ENCODE measurements at regions not wholly inside any gene's neighbourhood (a gene's known extent, or its start where the extent isn't known, plus 50 kb on each side); places are given as distances from the start of the nearest gene placed in this dataset.

DNA sequence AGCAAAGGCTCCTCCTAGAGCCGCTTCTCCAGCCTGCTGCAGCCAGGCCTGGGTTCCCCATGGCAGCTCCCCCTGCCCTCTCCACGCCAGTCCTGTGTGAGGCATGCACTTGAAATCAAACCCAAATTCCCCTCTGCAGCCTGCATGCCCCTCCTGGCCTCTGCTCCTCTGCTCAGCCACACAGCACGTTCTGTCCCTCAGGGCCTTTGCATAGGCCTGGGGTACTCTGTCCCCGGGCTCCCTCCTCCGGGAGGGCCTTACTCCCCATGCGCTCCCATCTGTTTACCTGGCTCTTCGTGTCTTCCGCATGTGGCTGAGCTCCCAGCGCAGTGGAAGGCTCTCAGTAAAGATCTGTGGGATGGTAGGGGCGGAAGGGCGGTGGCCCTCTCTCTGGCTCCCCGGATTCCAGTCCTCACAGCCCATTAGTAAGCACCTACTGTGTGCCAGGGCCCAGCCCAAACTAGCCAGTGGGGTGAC is 203.5 kb upstream of the IER5L start:
- H2AFZ ChIP-seq (ENCODE audit: low read depth, low read length, poor library complexity, severe bottlenecking) = no peak overlapping the region
- TF ChIP-seq, protein P1, sequence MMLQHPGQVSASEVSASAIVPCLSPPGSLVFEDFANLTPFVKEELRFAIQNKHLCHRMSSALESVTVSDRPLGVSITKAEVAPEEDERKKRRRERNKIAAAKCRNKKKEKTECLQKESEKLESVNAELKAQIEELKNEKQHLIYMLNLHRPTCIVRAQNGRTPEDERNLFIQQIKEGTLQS (IDR thresholded peaks at IDR 0.05) = no peak
- TF ChIP-seq, protein P2, sequence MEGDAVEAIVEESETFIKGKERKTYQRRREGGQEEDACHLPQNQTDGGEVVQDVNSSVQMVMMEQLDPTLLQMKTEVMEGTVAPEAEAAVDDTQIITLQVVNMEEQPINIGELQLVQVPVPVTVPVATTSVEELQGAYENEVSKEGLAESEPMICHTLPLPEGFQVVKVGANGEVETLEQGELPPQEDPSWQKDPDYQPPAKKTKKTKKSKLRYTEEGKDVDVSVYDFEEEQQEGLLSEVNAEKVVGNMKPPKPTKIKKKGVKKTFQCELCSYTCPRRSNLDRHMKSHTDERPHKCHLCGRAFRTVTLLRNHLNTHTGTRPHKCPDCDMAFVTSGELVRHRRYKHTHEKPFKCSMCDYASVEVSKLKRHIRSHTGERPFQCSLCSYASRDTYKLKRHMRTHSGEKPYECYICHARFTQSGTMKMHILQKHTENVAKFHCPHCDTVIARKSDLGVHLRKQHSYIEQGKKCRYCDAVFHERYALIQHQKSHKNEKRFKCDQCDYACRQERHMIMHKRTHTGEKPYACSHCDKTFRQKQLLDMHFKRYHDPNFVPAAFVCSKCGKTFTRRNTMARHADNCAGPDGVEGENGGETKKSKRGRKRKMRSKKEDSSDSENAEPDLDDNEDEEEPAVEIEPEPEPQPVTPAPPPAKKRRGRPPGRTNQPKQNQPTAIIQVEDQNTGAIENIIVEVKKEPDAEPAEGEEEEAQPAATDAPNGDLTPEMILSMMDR (IDR thresholded peaks at IDR 0.05 in 2 of 3, conservative IDR thresholded peaks at IDR 0.05 in 1 of 3; ENCODE audit: borderline replicate concordance in 1 of 3, insufficient read depth in 1 of 3, low read depth in 2 of 3, low read length in 2 of 3) = no peak
- TF ChIP-seq EZH2phosphoT487 (IDR thresholded peaks at IDR 0.05; ENCODE audit: borderline replicate concordance) = no peak
- no peak for TF ChIP-seq ELF1 (IDR thresholded peaks at IDR 0.05; ENCODE audit: borderline replicate concordance, low read depth)
- TF ChIP-seq EGR1 (IDR thresholded peaks at IDR 0.05; ENCODE audit: low read depth) = no peak
- no peak for TF ChIP-seq FOSL1 (IDR thresholded peaks at IDR 0.05; ENCODE audit: low read depth)
- no peak for TF ChIP-seq ZNF274 (IDR thresholded peaks at IDR 0.05; ENCODE audit: low read depth, low read length)
- TF ChIP-seq SIN3A (IDR thresholded peaks at IDR 0.05; ENCODE audit: low read depth) = no peak
- intact Hi-C loops (cut with micrococcal nuclease) = no loop called here
- no peaks in the 10 kb centered on the region for H4K20me1 ChIP-seq (ENCODE audit: insufficient read depth)
- ChIA-PET CTCF (no interaction called here), RAD21 (ENCODE audit: low non-redundant PET in 1 of 2, low total read pairs in 2 of 2, uncharacterized antibody in 2 of 2, unreplicated experiment in 2 of 2) (interaction anchor here in 1 of 2 experiments (0.7 kb wide), 1 partner anchor 199 kb away, joined by 3 read pairs; no protein-coding TSS in a partner anchor), POLR2A (interaction anchor here (1.3 kb wide), 1 partner anchor 8 kb away, joined by 4 read pairs; no protein-coding TSS in a partner anchor)
- H3K9me3 ChIP-seq (ENCODE audit: control insufficient read depth in 1 of 2, insufficient read depth in 1 of 2, low read depth in 1 of 2, low read length in 2 of 2) = no peaks in the 10 kb centered on the region
- no peaks in the 10 kb centered on the region for H3K79me2 ChIP-seq (ENCODE audit: insufficient read depth, low read length)
- no TSS peak for BruUV-seq (replicated peaks)
- peaks cover 51 to 57% of the 10 kb centered on the region in 2 experiments for H3K4me1 ChIP-seq (ENCODE audit: control insufficient read depth in 1 of 2, insufficient read depth in 2 of 2, low read length in 2 of 2)
- H3K4me2 ChIP-seq (ENCODE audit: low read length) = no peak overlapping the region
- no peak for DNase-seq (ENCODE audit: low read depth, low spot score)
- no peak overlapping the region for H3K9ac ChIP-seq (ENCODE audit: low read length)
- no peaks in the 10 kb centered on the region for H3K27me3 ChIP-seq (ENCODE audit: insufficient read depth, low read length)
- no peak for ATAC-seq
- H3K36me3 ChIP-seq (ENCODE audit: control insufficient read depth in 1 of 2, insufficient read depth in 2 of 2, low read length in 2 of 2) = no peaks in the 10 kb centered on the region
- no peak overlapping the region for H3K4me3 ChIP-seq (replicated peaks in 1 of 2; ENCODE audit: low read depth in 1 of 2, low read length in 2 of 2)
- no peaks in the 10 kb centered on the region for H3K9me2 ChIP-seq (ENCODE audit: insufficient read depth)
- no peak overlapping the region for H3K27ac ChIP-seq (ENCODE audit: low read depth, low read length)
